NT2/D1 (cell line): ENCODE measurements at regions not wholly inside any gene's neighbourhood (a gene's known extent, or its start where the extent isn't known, plus 50 kb on each side); places are given as distances from the start of the nearest gene placed in this dataset.
"Not testable (repeated sequence)": the region's sequence is repeated elsewhere in the genome, so short reads cannot be mapped to it uniquely, and the experiment has no call there.

Experiments
- DNase-seq: peaks from one replicate; pipeline ENCODE4 v3.0.0-alpha.2; 2011; ENCODE audit warnings: low read depth, low spot score
- H3K27me3 ChIP-seq: 2 replicates; pipeline ENCODE4 v1.6.0; 2011; ENCODE audit warnings: mild to moderate bottlenecking; ENCODE audit not compliant: insufficient read length, insufficient read depth
- H3K36me3 ChIP-seq: 2 replicates; pipeline ENCODE4 v1.6.1; 2011; ENCODE audit warnings: mild to moderate bottlenecking, low read length, mixed read lengths; ENCODE audit not compliant: insufficient read depth, insufficient read length
- H3K4me1 ChIP-seq: 2 replicates; pipeline ENCODE4 v1.5.1; 2011; ENCODE audit not compliant: insufficient read depth, insufficient read length
- H3K4me3 ChIP-seq: 2 replicates; pipeline ENCODE4 v1.5.1; 2011; ENCODE audit warnings: low read depth; ENCODE audit not compliant: insufficient read length
- H3K9ac ChIP-seq: 2 replicates; pipeline ENCODE4 v1.6.0; 2011; ENCODE audit warnings: low read depth; ENCODE audit not compliant: insufficient read length
- H3K9me3 ChIP-seq: 2 replicates; pipeline ENCODE4 v1.5.1; 2011; ENCODE audit warnings: mild to moderate bottlenecking, low read length; ENCODE audit not compliant: insufficient read depth
- SUZ12 ChIP-seq: IDR thresholded peaks from 2 replicates; pipeline ENCODE4 v1.6.1; 2011; ENCODE audit not compliant: insufficient read length, insufficient read depth; ENCODE audit errors: extremely low read depth
- YY1 ChIP-seq: IDR thresholded peaks from 2 replicates; pipeline ENCODE4 v1.6.1; 2011; ENCODE audit not compliant: insufficient read length, insufficient read depth
- ZNF274 ChIP-seq: IDR thresholded peaks from 2 replicates; pipeline ENCODE4 v1.6.1; 2011; ENCODE audit warnings: mild to moderate bottlenecking, low read depth, low read length

- Histone ChIP-seq H3K9ac (no peak overlapping the region), H3K9me3 (no peaks in the 10 kb centered on the region), H3K4me3 (no peak overlapping the region), H3K4me1 (no peaks in the 10 kb centered on the region), H3K27me3 (no peaks in the 10 kb centered on the region), H3K36me3 (no peaks in the 10 kb centered on the region)
- TF ChIP-seq YY1: no peak
- no peak for TF ChIP-seq ZNF274
- TF ChIP-seq SUZ12: no peak
- no peak for DNase-seq
These were observed 667.4 kb downstream of the ROBO2 start for GRCh38 chr3:77707281-77707680.

- no peak overlapping the region for H3K9ac ChIP-seq
- H3K36me3 ChIP-seq: no peaks in the 10 kb centered on the region
- no peak for DNase-seq
- no peak overlapping the region for H3K4me3 ChIP-seq
- TF ChIP-seq SUZ12 (no peak), ZNF274 (no peak), YY1 (no peak)
- no peaks in the 10 kb centered on the region for H3K9me3 ChIP-seq
- no peaks in the 10 kb centered on the region for H3K4me1 ChIP-seq
- H3K27me3 ChIP-seq: no peaks in the 10 kb centered on the region
These were observed 669.3 kb downstream of the ROBO2 start for GRCh38 chr3:77709155-77709554.

DNA sequence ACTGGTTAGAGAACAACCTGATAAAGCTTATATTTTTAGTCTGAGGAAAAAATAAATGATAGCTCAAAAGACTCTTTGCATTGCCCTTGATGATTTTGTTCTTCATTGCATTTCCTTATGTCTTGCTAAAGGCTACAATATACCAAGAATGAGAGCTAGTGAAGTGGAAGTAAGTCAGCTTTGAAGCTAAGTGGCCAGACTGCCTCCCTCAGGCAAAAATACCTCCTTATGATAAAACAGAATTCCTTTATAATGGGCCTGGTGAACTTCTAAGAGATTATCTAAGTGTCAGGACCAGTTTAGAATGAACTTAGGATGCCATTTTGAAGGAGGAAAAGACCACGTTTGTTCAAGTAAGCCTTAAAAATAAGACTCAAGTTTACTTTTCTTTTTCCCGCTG, 678.4 kb downstream of the ROBO2 start:
- no peak for TF ChIP-seq YY1
- TF ChIP-seq SUZ12: no peak
- TF ChIP-seq ZNF274: no peak

GRCh38 chr3:77720460-77720971, 680.6 kb downstream of the ROBO2 start:
- H3K4me1 ChIP-seq: no peaks in the 10 kb centered on the region
- H3K9ac ChIP-seq: no peak overlapping the region
- DNase-seq: no peak
- H3K9me3 ChIP-seq: no peaks in the 10 kb centered on the region
- TF ChIP-seq SUZ12 (no peak), ZNF274 (no peak), YY1 (no peak)
- no peaks in the 10 kb centered on the region for H3K27me3 ChIP-seq
- H3K36me3 ChIP-seq: no peaks in the 10 kb centered on the region
- H3K4me3 ChIP-seq: no peak overlapping the region

More for the DNA sequence above, 678.4 kb downstream of the ROBO2 start:
- Histone ChIP-seq H3K9ac (no peak overlapping the region), H3K4me1 (no peaks in the 10 kb centered on the region), H3K4me3 (no peak overlapping the region), H3K27me3 (no peaks in the 10 kb centered on the region), H3K9me3 (no peaks in the 10 kb centered on the region), H3K36me3 (no peaks in the 10 kb centered on the region)
- DNase-seq: no peak

DNA sequence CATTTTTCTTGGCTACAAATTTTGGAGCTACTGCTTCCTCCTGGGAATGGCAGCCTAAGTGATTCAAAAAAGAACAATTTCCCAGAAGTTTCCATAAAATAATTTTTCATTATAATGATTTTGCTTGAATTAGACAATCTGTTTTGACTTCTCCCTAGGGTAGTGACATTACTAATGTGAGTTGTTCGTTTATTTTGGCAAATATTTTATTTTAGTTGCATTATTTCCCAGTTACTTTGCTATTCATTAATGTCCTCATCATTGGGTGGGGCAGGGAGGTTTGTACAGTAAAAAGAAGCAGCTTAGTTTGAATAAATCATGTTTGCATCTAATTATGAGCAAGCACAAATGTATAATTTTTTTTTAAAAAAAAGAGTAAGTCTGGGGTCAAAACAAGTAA, 686.6 kb downstream of the ROBO2 start:
- TF ChIP-seq SUZ12: no peak
- no peak for TF ChIP-seq ZNF274
- no peak for TF ChIP-seq YY1
- no peak for DNase-seq
- Histone ChIP-seq H3K27me3 (no peaks in the 10 kb centered on the region), H3K9ac (no peak overlapping the region), H3K4me1 (no peaks in the 10 kb centered on the region), H3K9me3 (no peaks in the 10 kb centered on the region), H3K36me3 (no peaks in the 10 kb centered on the region), H3K4me3 (no peak overlapping the region)

GRCh38 chr3:77746048-77746447, 706.1 kb downstream of the ROBO2 start:
- DNase-seq: no peak
- H3K9ac ChIP-seq: no peak overlapping the region
- H3K36me3 ChIP-seq: no peaks in the 10 kb centered on the region
- no peak overlapping the region for H3K4me3 ChIP-seq
- H3K4me1 ChIP-seq: no peaks in the 10 kb centered on the region
- TF ChIP-seq YY1 (no peak), SUZ12 (no peak), ZNF274 (no peak)
- H3K9me3 ChIP-seq: no peaks in the 10 kb centered on the region
- H3K27me3 ChIP-seq: no peaks in the 10 kb centered on the region

- Histone ChIP-seq H3K4me3 (no peak overlapping the region), H3K27me3 (no peaks in the 10 kb centered on the region), H3K9ac (no peak overlapping the region), H3K36me3 (no peaks in the 10 kb centered on the region), H3K9me3 (no peaks in the 10 kb centered on the region), H3K4me1 (no peaks in the 10 kb centered on the region)
- no peak for DNase-seq
- no peak for TF ChIP-seq ZNF274
- TF ChIP-seq SUZ12: no peak
- TF ChIP-seq YY1: no peak
These were observed 707.0 kb downstream of the ROBO2 start for GRCh38 chr3:77746892-77747291.

- not testable (repeated sequence) for H3K9me3 ChIP-seq, H3K4me3 ChIP-seq, H3K9ac ChIP-seq, H3K4me1 ChIP-seq, H3K36me3 ChIP-seq, DNase-seq, H3K27me3 ChIP-seq
These were observed 716.6 kb downstream of the ROBO2 start for GRCh38 chr3:77756397-77756975.
